ENCODE measurements at regions not wholly inside any gene's neighbourhood (a gene's known extent, or its start where the extent isn't known, plus 50 kb on each side); places are given as distances from the start of the nearest gene placed in this dataset.

- Histone ChIP-seq H3F3A (ENCODE audit: insufficient read depth, low read length) (no peaks in the 10 kb centered on the region), H3K27ac (ENCODE audit: low read length) (no peak overlapping the region), H3K9me3 (replicated peaks; ENCODE audit: insufficient read depth, low read length) (no peaks in the 10 kb centered on the region), H3K36me3 (replicated peaks; ENCODE audit: insufficient read depth, low read length) (no peaks in the 10 kb centered on the region), H3K9me2 (replicated peaks; ENCODE audit: insufficient read depth, low read length) (no peaks in the 10 kb centered on the region), H3K4me2 (ENCODE audit: low read depth, low read length) (no peak overlapping the region), H4K20me1 (ENCODE audit: insufficient read depth, low read length) (no peaks in the 10 kb centered on the region), H3K79me2 (ENCODE audit: low read length) (no peaks in the 10 kb centered on the region), H3K4me3 (ENCODE audit: low read length) (no peak overlapping the region), H3K27me3 (replicated peaks; ENCODE audit: insufficient read depth, low read length) (no peaks in the 10 kb centered on the region), H3K4me1 (ENCODE audit: low read length) (no peaks in the 10 kb centered on the region), H3K9ac (ENCODE audit: low read length) (no peak overlapping the region), H2AFZ (ENCODE audit: low read length) (no peak overlapping the region)
- DNase-seq: no peak
- TF ChIP-seq EZH2phosphoT487 (IDR thresholded peaks at IDR 0.05; ENCODE audit: low read length): no peak
- TF ChIP-seq EZH2 (optimal IDR thresholded peaks at IDR 0.05; ENCODE audit: low read depth, low read length): no peak
- no peak for TF ChIP-seq CTCF (IDR thresholded peaks at IDR 0.05; ENCODE audit: low read length)
Measured at GRCh38 chr1:81596341-81596740, 204.4 kb upstream of the ADGRL2 start.

- Histone ChIP-seq H3K4me1 (ENCODE audit: low read length) (no peaks in the 10 kb centered on the region), H3F3A (ENCODE audit: insufficient read depth, low read length) (no peaks in the 10 kb centered on the region), H3K36me3 (replicated peaks; ENCODE audit: insufficient read depth, low read length) (no peaks in the 10 kb centered on the region), H4K20me1 (ENCODE audit: insufficient read depth, low read length) (no peaks in the 10 kb centered on the region), H3K9ac (ENCODE audit: low read length) (no peak overlapping the region), H3K4me3 (ENCODE audit: low read length) (no peak overlapping the region), H3K79me2 (ENCODE audit: low read length) (no peaks in the 10 kb centered on the region), H2AFZ (ENCODE audit: low read length) (no peak overlapping the region), H3K27ac (ENCODE audit: low read length) (no peak overlapping the region), H3K4me2 (ENCODE audit: low read depth, low read length) (no peak overlapping the region), H3K9me3 (replicated peaks; ENCODE audit: insufficient read depth, low read length) (no peaks in the 10 kb centered on the region), H3K9me2 (replicated peaks; ENCODE audit: insufficient read depth, low read length) (no peaks in the 10 kb centered on the region), H3K27me3 (replicated peaks; ENCODE audit: insufficient read depth, low read length) (no peaks in the 10 kb centered on the region)
- no peak for DNase-seq
- TF ChIP-seq CTCF (IDR thresholded peaks at IDR 0.05; ENCODE audit: low read length) (no peak), EZH2phosphoT487 (IDR thresholded peaks at IDR 0.05; ENCODE audit: low read length) (no peak), EZH2 (optimal IDR thresholded peaks at IDR 0.05; ENCODE audit: low read depth, low read length) (no peak)
Measured at GRCh38 chr1:81594206-81594605, 206.5 kb upstream of the ADGRL2 start.

- Histone ChIP-seq H2AFZ (ENCODE audit: low read length) (no peak overlapping the region), H3K4me2 (ENCODE audit: low read depth, low read length) (no peak overlapping the region), H3K4me1 (ENCODE audit: low read length) (no peaks in the 10 kb centered on the region), H3K9me2 (replicated peaks; ENCODE audit: insufficient read depth, low read length) (no peaks in the 10 kb centered on the region), H3K36me3 (replicated peaks; ENCODE audit: insufficient read depth, low read length) (no peaks in the 10 kb centered on the region), H3K27me3 (replicated peaks; ENCODE audit: insufficient read depth, low read length) (no peaks in the 10 kb centered on the region), H3K4me3 (ENCODE audit: low read length) (no peak overlapping the region), H3K9ac (ENCODE audit: low read length) (no peak overlapping the region), H3K27ac (ENCODE audit: low read length) (no peak overlapping the region), H3F3A (ENCODE audit: insufficient read depth, low read length) (no peaks in the 10 kb centered on the region), H4K20me1 (ENCODE audit: insufficient read depth, low read length) (no peaks in the 10 kb centered on the region), H3K9me3 (replicated peaks; ENCODE audit: insufficient read depth, low read length) (no peaks in the 10 kb centered on the region), H3K79me2 (ENCODE audit: low read length) (no peaks in the 10 kb centered on the region)
- no peak for DNase-seq
- TF ChIP-seq CTCF (IDR thresholded peaks at IDR 0.05; ENCODE audit: low read length) (no peak), EZH2 (optimal IDR thresholded peaks at IDR 0.05; ENCODE audit: low read depth, low read length) (no peak), EZH2phosphoT487 (IDR thresholded peaks at IDR 0.05; ENCODE audit: low read length) (no peak)
Measured at GRCh38 chr1:81592233-81592632, 208.5 kb upstream of the ADGRL2 start.

Data from MM.1S (cell line).